ENCODE measurements at regions not wholly inside any gene's neighbourhood (a gene's known extent, or its start where the extent isn't known, plus 50 kb on each side); places are given as distances from the start of the nearest gene placed in this dataset.
"Not testable (repeated sequence)": the region's sequence is repeated elsewhere in the genome, so short reads cannot be mapped to it uniquely, and the experiment has no call there.

DNA sequence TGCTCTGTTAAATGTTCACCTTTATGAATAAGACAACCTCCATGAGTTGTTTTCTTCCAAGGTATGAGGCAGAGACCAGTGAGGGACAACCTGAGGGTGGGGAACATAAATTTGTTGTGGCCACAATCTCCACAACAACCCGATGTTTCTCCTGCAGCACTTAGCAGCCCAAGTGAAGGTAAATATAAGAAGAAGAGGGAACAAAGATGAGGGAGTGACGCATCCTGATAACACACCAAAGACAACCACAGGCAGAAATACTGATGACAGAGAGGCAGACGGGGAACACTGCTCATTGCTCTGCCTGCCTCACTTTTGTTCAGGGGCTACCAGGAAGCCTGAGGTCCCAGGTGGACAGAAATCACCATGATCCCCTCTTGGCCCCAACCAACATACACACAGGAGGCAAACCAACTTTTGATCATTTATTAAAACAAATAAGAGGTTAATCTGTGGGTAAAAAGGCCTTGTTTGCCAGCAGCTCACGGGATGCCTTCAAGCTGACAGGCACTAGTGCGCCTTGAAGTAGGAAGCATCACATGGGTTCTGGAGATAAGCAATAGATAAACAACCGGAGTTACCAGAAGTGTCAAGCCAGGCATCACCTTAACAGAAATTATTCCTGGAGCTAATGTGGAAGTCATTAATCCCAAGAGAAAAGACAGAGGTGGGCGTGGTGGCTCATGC, 104.9 kb upstream of the ALDH3B2 start:
- DNase-seq (ENCODE audit: extremely low read depth in 1 of 2, low read depth in 1 of 2): not testable (repeated sequence)

DNA sequence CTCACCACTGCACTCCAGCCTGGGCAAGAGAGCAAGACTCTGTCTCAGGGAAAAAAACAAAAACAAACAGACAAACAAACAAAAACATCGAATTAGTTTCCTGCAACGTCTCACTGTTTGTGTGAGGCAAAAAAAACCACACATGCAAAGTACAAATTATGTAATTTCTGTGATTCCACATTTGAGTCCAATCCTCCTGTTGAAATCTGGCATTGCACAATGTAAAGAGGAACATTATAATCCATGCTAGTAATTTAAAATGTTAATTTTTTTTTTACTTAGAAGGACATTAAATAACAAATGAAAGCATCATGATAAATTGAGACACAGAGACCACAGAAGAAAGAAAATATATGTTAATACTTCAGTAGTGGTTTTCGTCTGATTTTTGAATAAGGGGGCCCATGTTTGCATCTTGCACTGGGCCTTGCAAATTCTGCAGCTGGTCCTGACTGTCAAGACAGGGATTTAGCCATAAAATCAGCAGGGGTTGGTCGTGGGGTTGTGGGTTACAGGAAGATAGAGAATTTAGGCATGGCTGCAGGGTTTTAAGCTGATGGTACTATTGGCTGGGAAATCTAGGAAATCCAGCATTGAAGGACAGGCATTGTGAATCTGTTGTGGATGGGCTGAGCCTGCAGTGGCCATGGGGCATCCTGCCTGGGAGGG, 102.6 kb upstream of the ALDH3B2 start:
- DNase-seq (ENCODE audit: extremely low read depth in 1 of 2, low read depth in 1 of 2): no peak

DNA sequence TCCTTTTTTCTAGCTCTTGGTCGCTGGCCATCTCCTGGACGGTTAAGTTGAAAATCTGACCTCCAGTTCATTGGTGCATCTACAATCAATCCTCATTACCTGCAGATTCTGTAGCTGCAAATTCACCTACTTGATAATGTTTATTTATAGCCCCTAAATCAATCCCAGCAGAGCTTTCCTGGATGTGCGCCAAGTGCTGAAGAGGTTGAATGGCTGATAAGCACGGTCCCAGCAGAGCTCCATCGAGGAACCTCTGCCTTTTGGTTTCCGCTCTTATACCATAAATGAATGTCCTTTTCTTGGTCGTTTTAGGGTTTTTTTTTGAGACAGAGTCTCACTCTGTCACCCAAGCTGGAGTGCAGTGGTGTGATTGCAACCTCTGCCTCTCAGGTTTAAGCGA, 99.8 kb upstream of the ALDH3B2 start:
- DNase-seq (ENCODE audit: extremely low read depth in 1 of 2, low read depth in 1 of 2): not testable (repeated sequence)

DNA sequence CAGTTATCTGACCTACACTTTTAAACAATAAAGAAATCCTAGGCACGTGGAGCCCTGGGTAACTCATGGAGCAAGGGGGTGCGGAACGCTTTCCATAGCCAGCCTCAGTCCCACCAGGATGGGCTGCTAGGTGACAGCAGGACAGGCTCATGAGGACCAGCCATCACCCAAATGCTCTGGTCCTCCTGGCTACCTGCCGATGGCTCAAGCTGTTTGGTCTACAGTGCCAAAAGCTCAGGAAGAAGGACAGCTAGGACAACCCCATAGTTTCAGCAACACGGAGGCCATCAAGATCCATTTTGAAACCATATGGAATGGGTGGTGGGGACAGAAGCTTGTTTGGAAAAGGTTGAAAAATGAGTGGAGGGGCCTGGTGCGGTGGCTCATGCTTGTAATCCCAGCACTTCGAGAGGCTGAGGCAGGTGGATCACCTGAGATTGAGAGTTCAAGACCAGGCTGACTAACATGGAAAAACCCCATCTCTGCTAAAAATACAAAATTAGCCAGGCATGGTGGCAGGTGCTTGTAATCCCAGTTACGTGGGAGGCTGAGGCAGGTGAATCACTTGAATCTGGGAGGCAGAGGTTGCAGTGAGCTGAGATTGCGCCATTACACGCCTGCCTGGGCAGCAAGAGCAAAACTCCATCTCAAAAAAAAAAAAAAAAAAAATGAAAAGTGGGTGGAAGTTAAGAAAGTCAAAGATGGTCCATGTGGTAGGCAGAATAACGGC, 93.7 kb upstream of the ALDH3B2 start:
- DNase-seq (ENCODE audit: extremely low read depth in 1 of 2, low read depth in 1 of 2): not testable (repeated sequence)

DNA sequence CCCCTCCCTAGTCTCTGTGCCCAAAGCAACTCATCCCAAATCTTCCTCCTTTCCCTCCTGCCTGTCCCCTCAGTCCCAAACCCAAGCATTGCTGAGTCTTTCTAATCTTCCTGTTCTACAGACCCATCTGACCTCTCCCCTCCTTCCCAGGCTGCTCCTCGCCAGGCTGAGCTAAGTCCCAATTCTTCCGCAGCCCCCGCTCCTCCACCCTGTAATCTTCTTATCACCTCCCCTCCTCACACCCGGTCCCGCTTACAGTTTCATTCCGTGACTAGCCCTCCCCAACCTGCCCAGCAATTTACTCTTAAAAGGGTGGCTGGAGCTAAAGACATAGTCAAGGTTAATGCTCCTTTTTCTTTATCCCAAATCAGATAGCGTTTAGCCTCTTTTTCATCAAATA, 86.8 kb upstream of the ALDH3B2 start:
- not testable (repeated sequence) for DNase-seq (ENCODE audit: extremely low read depth in 1 of 2, low read depth in 1 of 2)

DNA sequence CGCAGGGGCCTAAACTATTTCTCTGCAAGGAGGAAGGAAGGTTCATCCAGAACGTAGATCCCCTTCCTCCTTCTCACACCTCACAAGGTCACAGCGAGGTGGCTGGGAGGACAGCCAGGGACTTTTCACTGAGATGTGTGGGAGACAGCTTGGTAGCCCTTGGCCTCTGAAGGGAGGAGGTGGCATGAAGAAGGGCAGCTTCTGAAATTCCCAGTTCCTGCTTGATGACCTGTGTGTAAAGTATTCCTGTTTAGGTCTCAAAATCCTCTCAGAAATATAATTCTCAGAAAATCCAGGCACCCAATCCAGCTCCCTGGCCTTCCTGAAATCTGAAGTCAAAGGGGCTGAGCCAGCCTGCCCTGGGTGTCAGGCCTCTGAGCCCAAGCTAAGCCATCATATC, 84.9 kb upstream of the ALDH3B2 start:
- DNase-seq (ENCODE audit: extremely low read depth in 1 of 2, low read depth in 1 of 2): not testable (repeated sequence)

DNA sequence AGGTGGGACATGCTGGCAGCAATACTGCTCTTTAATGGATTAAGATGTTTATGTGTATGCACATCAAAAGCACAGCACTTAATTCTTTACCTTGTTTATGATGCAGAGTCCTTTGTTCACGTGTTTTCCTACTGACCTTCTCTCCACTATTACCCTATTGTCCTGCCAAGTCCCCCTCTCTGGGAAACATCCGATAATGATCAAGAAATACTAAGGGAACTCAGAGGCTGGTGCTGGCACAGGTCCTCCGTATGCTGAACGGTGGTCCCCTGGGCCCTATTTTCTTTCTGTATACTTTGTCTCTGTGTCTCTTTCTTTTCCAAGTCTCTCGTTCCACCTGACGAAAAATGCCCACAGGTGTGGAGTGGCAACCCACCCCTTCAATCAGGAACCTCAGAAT, 84.0 kb upstream of the ALDH3B2 start:
- not testable (repeated sequence) for DNase-seq (ENCODE audit: extremely low read depth in 1 of 2, low read depth in 1 of 2)

DNA sequence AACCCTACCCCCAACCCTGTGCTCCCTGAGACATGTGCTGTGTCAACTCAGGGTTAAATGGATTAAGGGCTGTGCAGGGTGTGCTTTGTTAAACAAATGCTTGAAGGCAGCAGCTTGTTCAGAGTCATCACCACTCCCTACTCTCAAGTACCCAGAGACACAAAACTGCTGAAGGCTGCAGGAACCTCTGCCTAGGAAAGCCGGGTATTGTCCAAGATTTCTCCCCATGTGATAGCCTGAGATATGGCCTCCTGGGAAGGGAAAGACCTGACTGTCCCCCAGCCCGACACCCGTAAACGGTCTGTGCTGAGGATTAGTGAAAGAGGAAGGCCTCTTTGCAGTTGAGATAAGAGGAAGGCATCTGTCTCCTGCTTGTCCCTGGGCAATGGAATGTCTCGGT, 83.6 kb upstream of the ALDH3B2 start:
- DNase-seq (ENCODE audit: extremely low read depth in 1 of 2, low read depth in 1 of 2): not testable (repeated sequence)

DNA sequence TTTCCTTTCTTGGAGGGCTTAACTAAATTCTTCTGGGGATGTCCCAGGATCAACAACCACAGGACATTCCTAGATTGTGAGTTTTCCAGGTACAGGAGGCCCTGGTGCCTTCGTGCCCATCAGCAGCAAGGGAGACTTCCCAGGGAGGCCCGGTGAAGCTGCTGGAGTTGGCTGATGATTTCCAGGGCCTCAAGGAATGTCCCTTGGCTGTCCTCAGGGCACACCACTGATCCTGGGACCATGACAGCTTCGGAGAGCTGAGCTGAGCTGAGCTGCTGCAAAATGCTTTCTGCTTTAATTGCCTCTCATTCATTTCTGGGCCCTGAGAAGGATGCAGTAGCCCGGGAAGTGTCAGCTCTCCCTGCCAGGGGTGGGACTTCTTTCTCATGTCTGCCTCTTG, 79.4 kb upstream of the ALDH3B2 start:
- not testable (repeated sequence) for DNase-seq (ENCODE audit: extremely low read depth in 1 of 2, low read depth in 1 of 2)

DNA sequence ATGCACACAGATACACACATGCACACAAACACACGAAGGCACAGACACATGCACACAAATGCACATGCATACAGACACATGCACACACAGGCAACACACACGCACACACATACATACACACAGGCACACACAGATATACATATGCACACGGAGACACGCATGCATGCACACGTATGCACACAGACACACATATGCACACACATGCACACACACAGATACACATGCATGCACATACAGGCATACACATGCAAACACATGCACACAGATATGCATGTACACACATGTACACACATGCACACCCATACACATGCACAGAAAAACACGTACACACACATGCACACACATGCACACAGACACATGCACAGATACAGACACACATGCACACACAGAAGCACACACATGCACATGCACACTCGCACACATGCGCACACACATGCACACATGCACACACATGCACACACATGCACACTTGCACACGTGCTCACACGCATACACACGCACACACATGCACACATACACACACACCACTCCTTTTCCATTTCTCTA, 70.8 kb upstream of the ALDH3B2 start:
- no peak for DNase-seq (ENCODE audit: extremely low read depth in 1 of 2, low read depth in 1 of 2)

DNA sequence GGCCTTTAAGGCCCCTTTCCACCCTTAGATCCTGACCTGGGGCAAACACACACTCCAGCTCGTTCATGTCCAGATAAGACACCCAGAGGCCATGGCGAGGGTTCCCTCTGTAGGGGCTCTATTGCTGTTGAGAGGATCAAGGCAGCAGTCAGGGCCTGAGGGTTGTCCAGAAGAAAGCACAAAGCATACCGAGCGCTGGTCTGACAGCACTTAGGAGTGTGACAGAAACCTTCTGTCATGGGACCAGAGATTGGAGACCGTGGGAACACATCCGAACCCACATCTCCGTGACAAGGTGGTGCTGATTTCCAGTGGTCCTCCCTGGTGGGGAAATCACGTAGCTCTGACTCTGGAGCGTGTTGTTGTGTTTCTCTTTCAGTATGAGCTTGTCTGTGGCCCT, 69.8 kb upstream of the ALDH3B2 start:
- DNase-seq (ENCODE audit: extremely low read depth in 1 of 2, low read depth in 1 of 2): not testable (repeated sequence)

DNA sequence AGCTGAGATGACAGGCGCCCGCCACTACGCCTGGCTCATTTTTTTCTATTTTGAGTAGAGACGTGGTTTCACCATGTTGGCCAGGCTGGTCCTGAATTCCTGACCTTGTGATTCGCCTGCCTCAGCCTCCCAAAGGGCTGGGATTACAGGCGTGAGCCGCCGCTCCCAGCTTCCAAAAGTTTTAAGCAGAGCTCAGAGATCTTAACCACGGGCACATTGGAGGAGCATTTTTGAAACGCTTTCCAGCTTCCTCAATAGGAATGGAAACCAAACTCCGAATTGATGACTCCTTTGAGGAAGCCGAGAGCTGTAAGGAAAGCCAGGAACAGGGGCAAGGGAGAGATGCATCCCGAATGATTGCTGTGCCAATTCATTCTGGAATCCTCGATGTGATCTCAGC, 63.8 kb upstream of the ALDH3B2 start:
- not testable (repeated sequence) for DNase-seq (ENCODE audit: extremely low read depth in 1 of 2, low read depth in 1 of 2)

DNA sequence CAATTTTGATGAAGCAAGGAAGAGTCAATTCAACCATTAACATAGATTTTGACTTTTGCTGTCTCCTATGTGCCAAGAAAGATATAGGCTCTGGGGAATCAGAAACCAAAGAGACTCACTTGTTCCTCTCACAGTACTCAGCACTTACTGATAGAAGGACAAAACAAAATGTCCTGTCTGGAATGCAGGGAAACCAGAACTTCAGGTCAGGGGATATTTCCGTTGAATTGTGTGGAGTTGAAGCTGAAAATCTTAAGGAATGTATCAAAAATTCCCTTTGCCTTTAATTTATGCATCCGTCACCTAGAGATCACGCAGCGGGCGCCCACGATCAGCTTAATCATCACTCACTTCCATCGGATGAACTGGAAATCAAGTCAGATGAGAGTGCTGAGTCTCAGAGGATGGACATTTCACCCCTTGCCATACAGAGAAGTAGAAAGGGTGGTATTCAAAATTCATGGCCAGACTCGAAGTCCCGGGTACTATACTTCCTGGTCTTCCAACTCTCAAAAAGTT, 63.2 kb upstream of the ALDH3B2 start:
- not testable (repeated sequence) for DNase-seq (ENCODE audit: extremely low read depth in 1 of 2, low read depth in 1 of 2)

DNA sequence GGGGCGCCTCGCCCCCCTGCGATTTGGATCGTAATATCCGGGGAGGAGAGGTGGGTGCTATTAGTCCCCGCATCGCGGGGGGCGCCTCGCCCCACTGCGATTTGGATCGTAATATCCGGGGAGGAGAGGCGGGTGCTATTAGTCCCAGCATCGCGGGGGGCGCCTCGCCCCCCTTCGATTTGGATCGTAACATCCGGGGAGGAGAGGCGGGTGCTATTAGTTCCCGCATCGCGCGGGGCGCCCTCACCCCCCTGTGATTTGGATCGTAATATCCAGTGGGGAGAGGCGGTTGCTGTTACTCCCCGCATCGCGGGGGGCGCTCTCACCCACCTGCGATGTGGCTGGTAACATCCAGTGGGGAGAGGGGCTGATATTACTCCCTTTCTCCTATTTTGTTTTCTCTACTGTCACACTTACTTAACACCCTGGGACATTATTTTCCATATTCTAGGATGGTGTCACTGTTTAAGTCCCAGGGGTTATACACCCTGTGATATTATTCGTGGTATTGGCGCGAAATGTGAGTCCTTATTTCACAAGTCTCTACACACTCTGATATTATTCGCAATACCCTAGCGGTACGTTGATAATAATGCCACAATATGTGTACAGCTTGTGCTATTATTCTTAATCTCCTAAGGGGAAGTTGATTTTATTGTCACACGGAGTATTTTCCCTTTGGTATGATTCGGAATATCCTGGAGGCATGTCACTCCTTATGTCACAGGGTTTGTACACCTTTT, 57.8 kb upstream of the ALDH3B2 start:
- DNase-seq (ENCODE audit: extremely low read depth in 1 of 2, low read depth in 1 of 2): peak; percentile 10 to 29

DNA sequence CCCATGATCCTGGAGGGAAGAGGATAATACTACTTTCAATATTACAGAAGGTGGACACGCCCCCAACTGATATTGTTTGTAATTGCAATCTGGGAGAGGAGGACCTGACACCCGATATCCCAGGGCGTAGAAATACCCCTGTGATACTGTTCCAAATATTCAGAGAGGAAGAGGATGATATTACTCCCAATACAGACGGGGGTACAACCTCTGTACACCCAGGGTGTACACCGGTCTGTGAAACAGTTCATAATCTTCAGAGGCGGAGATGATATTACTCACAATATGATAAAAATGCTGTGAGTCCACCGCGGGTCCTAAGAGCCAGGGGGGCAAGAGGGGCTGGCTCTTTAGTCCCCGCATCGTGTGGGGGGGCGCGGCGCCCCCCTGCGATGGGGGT, 57.2 kb upstream of the ALDH3B2 start:
- no peak for DNase-seq (ENCODE audit: extremely low read depth in 1 of 2, low read depth in 1 of 2)

DNA sequence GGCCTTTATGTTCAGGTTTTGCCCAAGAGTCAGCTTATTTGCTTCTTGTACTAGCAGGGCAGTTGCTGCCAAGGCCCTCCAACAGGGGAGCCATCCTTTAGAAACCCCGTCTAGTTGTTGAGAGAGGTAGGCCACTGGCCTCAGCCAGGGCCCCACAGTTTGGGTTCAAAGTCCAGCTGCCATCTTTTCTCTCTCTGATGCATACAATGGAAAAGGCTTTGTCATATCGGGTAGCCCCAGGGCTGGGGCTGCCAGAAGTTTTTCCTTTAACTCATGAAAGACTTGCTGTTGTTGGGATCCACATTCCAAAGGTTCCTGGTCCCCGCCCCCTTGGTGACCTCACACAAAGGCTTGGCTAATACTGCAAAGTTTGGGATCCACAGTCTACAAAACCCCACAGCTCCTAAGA, 53.7 kb upstream of the ALDH3B2 start:
- not testable (repeated sequence) for DNase-seq (ENCODE audit: extremely low read depth in 1 of 2, low read depth in 1 of 2)

DNA sequence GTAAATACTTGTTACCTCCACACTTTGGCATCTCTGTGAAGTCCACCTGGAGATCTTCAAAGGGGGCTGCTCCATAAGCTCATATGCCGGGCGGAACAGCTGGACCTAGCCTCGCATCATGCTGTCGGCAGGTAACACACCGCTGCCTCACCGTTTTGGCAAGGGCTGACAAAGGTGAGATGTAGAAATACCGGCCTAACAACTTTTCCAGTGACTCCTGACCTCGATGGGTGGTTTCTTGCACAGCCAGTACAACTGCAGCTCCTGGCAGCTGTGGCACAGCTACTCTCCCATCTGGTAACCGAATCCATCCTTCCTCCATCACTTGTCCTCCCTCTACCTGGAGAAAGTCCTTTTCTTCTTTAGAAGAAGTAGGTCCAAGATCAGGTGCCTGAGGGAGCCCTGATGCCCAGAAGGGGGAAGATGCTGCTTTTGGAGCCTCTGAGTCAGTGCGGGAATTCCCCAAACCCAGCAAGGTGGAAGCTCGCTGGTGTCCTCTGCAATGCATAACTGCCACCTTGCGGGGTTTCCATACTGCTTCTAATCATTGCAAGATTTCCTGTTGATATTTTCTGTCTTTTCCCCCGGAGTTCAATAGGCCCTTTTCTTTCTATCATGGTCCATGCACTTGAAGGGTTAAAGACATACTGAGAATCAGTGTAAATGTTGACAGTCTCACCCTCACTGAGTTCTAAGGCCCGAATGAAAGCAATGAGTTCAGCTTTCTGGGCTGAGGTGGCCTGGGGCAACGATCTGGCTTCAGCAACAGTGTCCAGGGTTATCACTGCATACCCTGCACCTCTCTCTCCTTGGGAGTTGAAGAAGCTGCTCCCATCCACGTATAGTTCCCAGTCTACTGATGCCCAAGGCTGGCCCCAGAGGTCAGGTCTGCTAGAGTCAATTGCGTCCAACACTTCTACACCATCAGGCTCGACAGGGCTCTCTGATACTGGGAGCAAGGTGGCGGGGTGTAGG, 52.9 kb upstream of the ALDH3B2 start:
- not testable (repeated sequence) for DNase-seq (ENCODE audit: extremely low read depth in 1 of 2, low read depth in 1 of 2)
